Uterus (tissue), 3 donors: ENCODE measurements at regions not wholly inside any gene's neighbourhood (a gene's known extent, or its start where the extent isn't known, plus 50 kb on each side); places are given as distances from the start of the nearest gene placed in this dataset.

ENCODE experiments used
- DNase-seq, 2 donors: peaks; one replicate each; pipeline ENCODE4 v3.0.0-alpha.2; 2019 to 2020
- H3K27ac ChIP-seq, 2 donors: fragments of 200-600 bp; sonication (generic); 1 replicate in 1 of 2; 2 replicates in 1 of 2; pipeline ENCODE4 v1.5.1; 2016 to 2018
- H3K27me3 ChIP-seq, 2 donors: fragments of 200-600 bp; sonication (generic); one replicate each; pipeline ENCODE4 v1.5.1; 2018 to 2019; ENCODE audit warnings: control low read depth in 1 of 2
- H3K36me3 ChIP-seq, 2 donors: fragments of 200-600 bp; sonication (generic); one replicate each; pipeline ENCODE4 v1.5.1; 2019; ENCODE audit warnings: control low read depth in 1 of 2
- H3K4me1 ChIP-seq, 2 donors: fragments of 200-600 bp; sonication (generic); one replicate each; pipeline ENCODE4 v1.5.1; 2018 to 2019; ENCODE audit warnings: control low read depth in 1 of 2
- H3K4me3 ChIP-seq, 2 donors: fragments of 200-600 bp; sonication (generic); 1 replicate in 1 of 2; 2 replicates in 1 of 2; pipeline ENCODE4 v1.5.1; 2018 to 2019; ENCODE audit warnings: mild to moderate bottlenecking in 1 of 2
- H3K9me3 ChIP-seq, 2 donors: fragments of 200-600 bp; sonication (generic); one replicate each; pipeline ENCODE4 v1.5.1; 2019; ENCODE audit warnings: control low read depth in 1 of 2
- CTCF ChIP-seq, 4 experiments: fragments of 200-600 bp in 2 of 4; fragments of 450-650 bp in 2 of 4; sonication (generic) in 2 of 4; IDR thresholded peaks; one replicate each; pipeline ENCODE4 v1.5.1; 2016 to 2019; ENCODE audit warnings: antibody characterized with exemption in 4 of 4, mild to moderate bottlenecking in 2 of 4, moderate library complexity in 1 of 4
- POLR2A ChIP-seq, 2 donors: fragments of 450-650 bp; IDR thresholded peaks; one replicate each; pipeline ENCODE4 v1.6.1; 2016; ENCODE audit warnings: antibody characterized with exemption in 2 of 2, mild to moderate bottlenecking in 1 of 2, moderate library complexity in 1 of 2
- intact Hi-C: fragments of 100-400 bp; cut with DNase I; formaldehyde crosslinking; loops from one replicate; pipeline ENCODE4 v1.15.1; 2023; ENCODE audit warnings: low total_unique reads
- donor health status: DM: yes; HTN: yes; CAD: no.

DNA sequence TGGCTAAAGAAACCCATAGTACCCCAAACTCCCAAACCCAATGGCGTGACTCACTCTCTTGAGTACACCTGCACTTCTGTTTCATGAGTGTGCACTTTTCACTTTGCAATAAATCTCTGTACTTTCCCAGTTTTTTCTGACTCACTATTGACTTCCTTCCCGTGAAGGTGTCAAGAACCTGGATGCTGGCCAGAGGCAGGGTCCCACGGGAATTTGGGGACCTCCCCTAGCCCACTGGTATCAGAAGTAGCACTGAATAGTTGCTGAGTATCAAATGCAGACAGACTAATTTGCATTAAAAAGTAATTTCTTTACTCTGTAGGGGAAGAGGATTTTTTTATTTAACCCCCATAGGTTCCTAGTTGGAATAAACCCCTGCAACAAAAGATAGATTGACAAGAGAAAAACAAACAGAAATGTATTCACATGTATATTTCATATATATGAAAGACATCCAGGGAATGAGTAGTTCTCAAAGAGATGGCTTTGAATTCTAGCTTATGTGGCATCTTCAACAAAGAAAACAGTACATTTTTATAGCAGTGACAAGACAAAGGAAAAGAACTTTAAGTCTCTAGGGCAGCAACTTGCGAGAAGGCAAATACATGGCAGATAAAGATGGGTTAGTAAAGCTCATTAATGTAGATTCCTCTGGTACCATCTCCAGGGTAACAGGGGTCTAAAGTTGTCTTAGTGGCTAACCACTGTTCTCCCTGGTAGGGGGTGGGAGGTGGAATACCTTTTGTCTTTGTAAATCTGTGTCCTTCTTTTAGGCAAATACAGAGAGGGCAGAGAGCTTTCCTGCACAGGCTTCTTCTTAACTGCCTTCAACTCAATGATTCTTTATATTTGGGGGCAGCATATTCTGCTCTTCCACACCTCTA, 385.5 kb upstream of the PDZRN3 start:
- Histone ChIP-seq H3K36me3 (no peaks in the 10 kb centered on the region), H3K27ac (no peak overlapping the region), H3K27me3 (no peaks in the 10 kb centered on the region), H3K9me3 (no peaks in the 10 kb centered on the region), H3K4me3 (no peak overlapping the region), H3K4me1 (no peaks in the 10 kb centered on the region)
- DNase-seq = no peak
- intact Hi-C loops = no loop called here
- TF ChIP-seq CTCF (IDR thresholded peaks at IDR 0.05) (no peak), POLR2A (IDR thresholded peaks at IDR 0.05) (no peak)

DNA sequence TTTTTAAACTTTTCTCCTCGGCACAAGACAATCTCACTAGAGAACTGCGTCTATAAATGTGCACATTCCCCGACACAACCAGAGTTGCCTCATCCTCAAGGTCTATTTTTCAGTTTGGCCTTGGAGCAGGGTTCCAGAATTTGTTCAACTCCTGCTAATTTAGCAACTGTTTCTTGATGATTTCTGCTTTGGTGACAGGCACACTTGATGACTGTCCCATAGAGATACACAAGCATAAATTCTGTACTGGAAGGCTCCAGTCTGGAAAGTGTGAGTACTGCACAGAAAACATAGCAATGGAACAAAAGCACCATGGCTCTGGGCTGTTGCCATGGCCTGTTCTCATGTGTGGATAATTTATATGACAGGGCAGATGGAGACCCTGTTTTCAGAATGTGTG, 379.6 kb upstream of the PDZRN3 start:
- H3K9me3 ChIP-seq = no peaks in the 10 kb centered on the region
- TF ChIP-seq CTCF (IDR thresholded peaks at IDR 0.05) (no peak), POLR2A (IDR thresholded peaks at IDR 0.05) (no peak)

DNA sequence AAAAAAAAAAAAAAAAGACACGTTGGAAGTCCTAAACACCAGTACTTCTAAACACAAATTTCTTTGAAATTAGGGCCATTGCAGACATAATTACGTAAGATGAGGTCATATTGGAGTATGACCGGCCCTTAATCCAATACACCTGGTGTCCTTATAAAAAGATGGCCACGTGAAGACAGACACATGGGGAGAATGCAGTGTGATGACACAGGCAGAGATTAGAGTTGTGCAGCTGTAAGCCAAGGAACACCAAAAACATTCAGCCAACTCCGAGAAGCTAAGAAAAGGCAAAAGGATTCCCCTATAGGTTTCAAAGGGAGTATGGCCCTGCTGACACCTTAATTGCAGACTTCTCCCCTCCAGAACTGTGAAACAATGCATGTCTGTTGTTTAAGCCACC, 379.0 kb upstream of the PDZRN3 start:
- Histone ChIP-seq H3K4me1 (no peaks in the 10 kb centered on the region), H3K9me3 (no peaks in the 10 kb centered on the region), H3K4me3 (no peak overlapping the region), H3K36me3 (no peaks in the 10 kb centered on the region), H3K27me3 (no peaks in the 10 kb centered on the region), H3K27ac (no peak overlapping the region)
- DNase-seq = no peak
- TF ChIP-seq CTCF (IDR thresholded peaks at IDR 0.05) = no peak
- TF ChIP-seq POLR2A (IDR thresholded peaks at IDR 0.05) = no peak
- intact Hi-C loops = no loop called here

More for the DNA sequence above, 379.6 kb upstream of the PDZRN3 start:
- Histone ChIP-seq H3K4me3 (no peak overlapping the region), H3K27ac (no peak overlapping the region), H3K36me3 (no peaks in the 10 kb centered on the region), H3K27me3 (no peaks in the 10 kb centered on the region), H3K4me1 (no peaks in the 10 kb centered on the region)
- no peak for DNase-seq
- intact Hi-C loops = no loop called here

DNA sequence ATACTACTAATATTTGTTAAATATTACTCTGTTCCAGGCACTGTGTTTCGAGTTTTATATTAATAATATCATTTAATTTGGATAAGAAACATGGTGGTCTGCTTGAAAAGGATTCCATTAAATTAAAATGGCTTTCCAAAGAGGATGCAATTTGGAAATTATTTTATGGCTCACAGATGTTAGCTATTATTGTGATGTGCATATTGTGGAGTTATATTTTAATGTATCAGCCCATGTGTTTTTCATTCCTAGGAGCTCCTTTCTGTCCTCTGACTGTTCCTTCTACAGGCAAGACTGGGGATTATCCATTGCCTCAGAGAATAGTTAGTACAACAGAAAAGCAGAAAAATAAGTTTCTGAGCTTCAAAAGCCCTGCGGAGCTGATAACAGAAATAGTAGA, 376.7 kb upstream of the PDZRN3 start:
- Histone ChIP-seq H3K9me3 (no peaks in the 10 kb centered on the region), H3K27me3 (no peaks in the 10 kb centered on the region), H3K27ac (no peak overlapping the region), H3K4me3 (no peak overlapping the region), H3K4me1 (no peaks in the 10 kb centered on the region), H3K36me3 (no peaks in the 10 kb centered on the region)
- no peak for DNase-seq
- intact Hi-C loops = no loop called here
- TF ChIP-seq CTCF (IDR thresholded peaks at IDR 0.05) (no peak), POLR2A (IDR thresholded peaks at IDR 0.05) (no peak)

DNA sequence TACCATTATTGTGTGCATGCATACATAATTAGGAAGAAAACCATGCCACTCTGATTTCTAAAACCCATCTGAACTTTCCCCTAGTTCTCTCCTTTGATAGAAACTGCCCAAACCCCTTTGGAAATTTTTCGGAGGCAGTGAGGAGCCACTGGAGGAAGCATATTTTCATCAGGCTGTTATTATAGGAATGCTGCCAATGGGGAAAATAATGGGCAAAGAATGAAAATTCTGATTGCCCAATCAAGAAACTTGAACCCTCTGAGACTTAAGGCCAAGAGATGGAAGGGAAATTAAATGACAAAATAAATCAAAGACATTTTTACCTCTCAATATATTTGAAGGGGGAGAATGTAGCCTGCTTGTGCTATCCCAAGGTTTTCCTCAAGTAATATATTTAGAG, 376.0 kb upstream of the PDZRN3 start:
- no peak overlapping the region for H3K4me3 ChIP-seq
- intact Hi-C loops = no loop called here
- DNase-seq = no peak
- H3K27me3 ChIP-seq = no peaks in the 10 kb centered on the region
- H3K9me3 ChIP-seq = no peaks in the 10 kb centered on the region
- H3K36me3 ChIP-seq = no peaks in the 10 kb centered on the region
- TF ChIP-seq POLR2A (IDR thresholded peaks at IDR 0.05) (no peak), CTCF (IDR thresholded peaks at IDR 0.05) (no peak)
- H3K27ac ChIP-seq = no peak overlapping the region
- H3K4me1 ChIP-seq = no peaks in the 10 kb centered on the region
